Common myeloid progenitor, CD34-positive (primary cell): ENCODE measurements at regions not wholly inside any gene's neighbourhood (a gene's known extent, or its start where the extent isn't known, plus 50 kb on each side); places are given as distances from the start of the nearest gene placed in this dataset.

Experiments
- CTCF ChIA-PET: fragments of 350-600 bp; sonication (Branson Sonifier 250); formaldehyde crosslinking; loops from one replicate; lab custom pipeline; 2021; ENCODE audit warnings: antibody characterized with exemption; lab: Charles Lee
- POLR2A ChIA-PET: fragments of 350-600 bp; sonication (Branson Sonifier 250); formaldehyde crosslinking; loops from one replicate; lab custom pipeline; 2021; ENCODE audit warnings: antibody characterized with exemption; lab: Charles Lee
- DNase-seq, 3 donors: peaks; one replicate each; pipeline versions ENCODE4 v3.0.0 to v3.0.0-alpha.2; 2013
- H3K27ac ChIP-seq, 2 experiments: 1 replicate in 1 of 2; 2 replicates in 1 of 2; pipeline ENCODE4 v1.7.0; 2013; ENCODE audit warnings: inconsistent platforms in 2 of 2, low read length in 2 of 2, mild to moderate bottlenecking in 2 of 2, low read depth in 1 of 2, moderate library complexity in 1 of 2; ENCODE audit not compliant: severe bottlenecking in 2 of 2, insufficient read depth in 1 of 2, poor library complexity in 1 of 2
- H3K27me3 ChIP-seq, 5 experiments: replicated peaks in 2 of 5; 1 replicate in 3 of 5; 2 replicates in 2 of 5; pipeline versions ENCODE4 v1.6.1 to v1.7.0; 2013; ENCODE audit warnings: low read length in 4 of 5, mild to moderate bottlenecking in 2 of 5, moderate library complexity in 2 of 5, inconsistent platforms in 1 of 5; ENCODE audit not compliant: insufficient read depth in 5 of 5, control insufficient read depth in 4 of 5
- H3K36me3 ChIP-seq, 4 experiments: 1 replicate in 2 of 4; 2 replicates in 2 of 4; pipeline versions ENCODE4 v1.6.1 to v1.7.0; 2013; ENCODE audit warnings: low read length in 3 of 4, control low read depth in 1 of 4, mild to moderate bottlenecking in 1 of 4; ENCODE audit not compliant: control insufficient read depth in 4 of 4, insufficient read depth in 4 of 4
- H3K4me1 ChIP-seq, 4 experiments: 1 replicate in 3 of 4; 2 replicates in 1 of 4; pipeline versions ENCODE4 v1.6.1 to v1.7.1; 2013; ENCODE audit warnings: low read length in 3 of 4, mild to moderate bottlenecking in 3 of 4, control low read depth in 1 of 4, inconsistent platforms in 1 of 4, moderate library complexity in 1 of 4; ENCODE audit not compliant: control insufficient read depth in 4 of 4, insufficient read depth in 4 of 4; ENCODE audit errors: control extremely low read depth in 1 of 4
- H3K4me3 ChIP-seq, 7 experiments: 1 replicate in 4 of 7; 2 replicates in 3 of 7; pipeline versions ENCODE4 v1.5.1 to v1.7.0; 2013; ENCODE audit warnings: mild to moderate bottlenecking in 7 of 7, low read length in 6 of 7, moderate library complexity in 6 of 7, inconsistent platforms in 2 of 7, low read depth in 2 of 7, control low read depth in 1 of 7; ENCODE audit not compliant: insufficient read depth in 4 of 7, control insufficient read depth in 1 of 7; ENCODE audit errors: extremely low read depth in 1 of 7
- H3K9me3 ChIP-seq, 5 experiments: 1 replicate in 4 of 5; 2 replicates in 1 of 5; pipeline versions ENCODE4 v1.6.1 to v1.7.1; 2013; ENCODE audit warnings: low read length in 4 of 5, mild to moderate bottlenecking in 2 of 5, inconsistent platforms in 1 of 5, low read depth in 1 of 5, moderate library complexity in 1 of 5; ENCODE audit not compliant: control insufficient read depth in 4 of 5, insufficient read depth in 2 of 5; ENCODE audit errors: control extremely low read depth in 1 of 5
- WGBS: methylation state at CpG from one replicate; pipeline ENCODE4 v1.1.5; 2013; ENCODE audit not compliant: insufficient coverage; 5-methylcytosine and 5-hydroxymethylcytosine counted together

GRCh38 chr13:92959790-92960189, 266.8 kb upstream of the GPC6 start:
- no peak overlapping the region for H3K4me3 ChIP-seq
- WGBS: 91% methylated on average over 6 of the region's 8 CpGs
- H3K36me3 ChIP-seq: no peaks in the 10 kb centered on the region
- H3K27ac ChIP-seq: no peak overlapping the region
- H3K27me3 ChIP-seq: no peaks in the 10 kb centered on the region
- no peaks in the 10 kb centered on the region for H3K4me1 ChIP-seq
- ChIA-PET CTCF (no interaction called here), POLR2A (no interaction called here)
- H3K9me3 ChIP-seq: peaks cover 0 to 8% (median 0%) of the 10 kb centered on the region in 5 experiments
- DNase-seq: no peak

DNA sequence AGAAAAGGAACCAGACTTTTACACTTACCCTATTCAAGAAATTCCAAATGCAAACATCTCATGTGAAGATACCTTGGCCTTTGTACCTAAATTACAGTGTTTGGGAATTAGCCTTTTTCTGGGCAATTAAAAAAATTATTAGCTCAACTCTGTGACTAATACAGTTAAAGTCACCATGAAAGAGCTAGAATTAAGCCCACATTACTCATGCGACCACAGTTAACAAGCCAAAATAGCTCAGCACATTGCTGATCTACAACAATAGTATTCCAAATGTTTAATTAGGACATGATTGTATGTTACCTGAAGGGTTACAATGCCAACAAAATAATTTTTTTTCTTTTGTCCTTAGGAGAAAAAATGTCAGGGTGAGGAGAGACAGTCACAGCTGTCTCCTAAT, 263.6 kb upstream of the GPC6 start:
- no CpG with 5 or more reads among the region's 1 CpG for WGBS

GRCh38 chr13:92966341-92966740, 260.3 kb upstream of the GPC6 start:
- POLR2A ChIA-PET: no interaction called here
- H3K9me3 ChIP-seq: peaks cover 0 to 3% (median 0%) of the 10 kb centered on the region in 5 experiments
- no peak overlapping the region for H3K4me3 ChIP-seq
- H3K27me3 ChIP-seq: no peaks in the 10 kb centered on the region
- H3K27ac ChIP-seq: no peak overlapping the region
- no peaks in the 10 kb centered on the region for H3K4me1 ChIP-seq
- CTCF ChIA-PET: no interaction called here
- DNase-seq: no peak
- no peaks in the 10 kb centered on the region for H3K36me3 ChIP-seq
- 95% methylated on average over 8 of the region's 8 CpGs for WGBS

More for the DNA sequence above, 263.6 kb upstream of the GPC6 start:
- Histone ChIP-seq H3K4me1 (no peaks in the 10 kb centered on the region), H3K27me3 (no peaks in the 10 kb centered on the region), H3K4me3 (no peak overlapping the region), H3K36me3 (no peaks in the 10 kb centered on the region), H3K27ac (no peak overlapping the region), H3K9me3 (peaks cover 0 to 8% (median 0%) of the 10 kb centered on the region in 5 experiments)
- DNase-seq: no peak
- POLR2A ChIA-PET: no interaction called here
- CTCF ChIA-PET: no interaction called here

- CTCF ChIA-PET: no interaction called here
- Histone ChIP-seq H3K4me3 (no peak overlapping the region), H3K9me3 (no peaks in the 10 kb centered on the region), H3K27me3 (no peaks in the 10 kb centered on the region), H3K36me3 (no peaks in the 10 kb centered on the region), H3K4me1 (no peaks in the 10 kb centered on the region), H3K27ac (no peak overlapping the region)
- 71% methylated on average over 1 of the region's 6 CpGs for whole genome bisulfite sequencing
- DNase-seq: no peak
- POLR2A ChIA-PET: no interaction called here
Observed at GRCh38 chr13:92966900-92967299, 259.7 kb upstream of the GPC6 start.

GRCh38 chr13:92967923-92968322, 258.7 kb upstream of the GPC6 start:
- DNase-seq: no peak
- Histone ChIP-seq H3K27ac (no peak overlapping the region), H3K4me3 (no peak overlapping the region), H3K4me1 (no peaks in the 10 kb centered on the region), H3K27me3 (no peaks in the 10 kb centered on the region), H3K9me3 (no peaks in the 10 kb centered on the region), H3K36me3 (no peaks in the 10 kb centered on the region)
- ChIA-PET CTCF (no interaction called here), POLR2A (no interaction called here)
- WGBS: 84% methylated on average over 3 of the region's 3 CpGs

DNA sequence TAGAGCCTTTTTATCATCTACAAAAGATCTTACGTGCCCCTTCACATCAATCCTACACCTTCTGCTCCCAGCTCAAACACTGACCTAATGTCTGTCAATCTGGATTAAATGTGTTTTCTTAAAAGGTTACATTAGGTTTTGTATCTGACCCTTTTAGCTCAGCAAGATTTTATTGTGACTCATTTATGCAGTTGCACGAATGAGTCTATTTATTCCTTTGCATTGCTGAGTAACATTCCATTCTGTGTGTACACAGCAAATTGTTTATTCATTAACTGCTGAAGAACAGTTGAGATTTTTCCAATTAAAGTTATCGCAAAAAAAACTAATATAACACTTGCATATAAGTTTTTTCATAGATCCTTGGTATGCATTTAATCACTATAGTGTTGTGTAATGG, 253.9 kb upstream of the GPC6 start:
- H3K36me3 ChIP-seq: no peaks in the 10 kb centered on the region
- H3K4me3 ChIP-seq: no peak overlapping the region
- H3K4me1 ChIP-seq: no peaks in the 10 kb centered on the region
- H3K9me3 ChIP-seq: no peaks in the 10 kb centered on the region
- H3K27me3 ChIP-seq: no peaks in the 10 kb centered on the region
- DNase-seq: no peak
- ChIA-PET POLR2A (no interaction called here), CTCF (no interaction called here)
- no peak overlapping the region for H3K27ac ChIP-seq
- WGBS: 100% methylated on average over 1 of the region's 3 CpGs

- no peaks in the 10 kb centered on the region for H3K36me3 ChIP-seq
- H3K4me1 ChIP-seq: no peaks in the 10 kb centered on the region
- no peak for DNase-seq
- over 99% methylated on average over 7 of the region's 8 CpGs for WGBS
- ChIA-PET POLR2A (no interaction called here), CTCF (no interaction called here)
- no peak overlapping the region for H3K4me3 ChIP-seq
- H3K27ac ChIP-seq: no peak overlapping the region
- no peaks in the 10 kb centered on the region for H3K9me3 ChIP-seq
- no peaks in the 10 kb centered on the region for H3K27me3 ChIP-seq
Observed at GRCh38 chr13:92974905-92975429, 251.6 kb upstream of the GPC6 start.
